Ascending aorta (tissue), 2 donors: ENCODE measurements at regions not wholly inside any gene's neighbourhood (a gene's known extent, or its start where the extent isn't known, plus 50 kb on each side); places are given as distances from the start of the nearest gene placed in this dataset.

ENCODE experiments used
- DNase-seq, 2 donors: peaks; one replicate each; pipeline ENCODE4 v3.0.0-alpha.2; 2019; ENCODE audit warnings: low spot score in 2 of 2
- H3K27ac ChIP-seq, 2 donors: fragments of 200-600 bp; sonication (generic); one replicate each; pipeline ENCODE4 v1.5.1; 2016 to 2017; ENCODE audit warnings: mild to moderate bottlenecking in 1 of 2
- H3K27me3 ChIP-seq: fragments of 200-600 bp; sonication (generic); one replicate; pipeline ENCODE4 v1.5.1; 2017
- H3K36me3 ChIP-seq, 2 donors: fragments of 200-600 bp; sonication (generic); one replicate each; pipeline ENCODE4 v1.5.1; 2016
- H3K4me1 ChIP-seq, 2 donors: fragments of 200-600 bp; sonication (generic); one replicate each; pipeline ENCODE4 v1.5.1; 2016 to 2017; ENCODE audit warnings: mild to moderate bottlenecking in 1 of 2
- H3K4me3 ChIP-seq, 2 donors: fragments of 200-600 bp; sonication (generic); one replicate each; pipeline ENCODE4 v1.5.1; 2016 to 2017; ENCODE audit warnings: mild to moderate bottlenecking in 1 of 2
- H3K9me3 ChIP-seq, 2 donors: fragments of 200-600 bp; sonication (generic); one replicate each; pipeline ENCODE4 v1.5.1; 2016
- CTCF ChIP-seq, 3 experiments: fragments of 200-600 bp in 2 of 3; fragments of 450-650 bp in 1 of 3; sonication (generic) in 2 of 3; IDR thresholded peaks; one replicate each; pipeline ENCODE4 v1.5.1; 2016 to 2019; ENCODE audit warnings: antibody characterized with exemption in 3 of 3, mild to moderate bottlenecking in 1 of 3, moderate library complexity in 1 of 3
- intact Hi-C: fragments of 100-400 bp; cut with DNase I; formaldehyde crosslinking; loops from one replicate; pipeline ENCODE4 v1.15.1; 2023

- Histone ChIP-seq H3K36me3 (no peaks in the 10 kb centered on the region), H3K4me1 (no peaks in the 10 kb centered on the region), H3K9me3 (no peaks in the 10 kb centered on the region), H3K27ac (no peak overlapping the region), H3K27me3 (no peaks in the 10 kb centered on the region), H3K4me3 (no peak overlapping the region)
- DNase-seq = no peak
- no peak for TF ChIP-seq CTCF (IDR thresholded peaks at IDR 0.05)
- intact Hi-C loops = no loop called here
Observed at GRCh38 chr1:81226603-81226928, 574.2 kb upstream of the ADGRL2 start.

- intact Hi-C loops = no loop called here
- Histone ChIP-seq H3K4me3 (no peak overlapping the region), H3K4me1 (no peaks in the 10 kb centered on the region), H3K27me3 (no peaks in the 10 kb centered on the region), H3K9me3 (no peaks in the 10 kb centered on the region), H3K27ac (no peak overlapping the region), H3K36me3 (no peaks in the 10 kb centered on the region)
- TF ChIP-seq CTCF (IDR thresholded peaks at IDR 0.05) = no peak
- DNase-seq = no peak
Observed at GRCh38 chr1:81225789-81226602, 574.7 kb upstream of the ADGRL2 start.

GRCh38 chr1:81224222-81224621 is 576.5 kb upstream of the ADGRL2 start:
- Histone ChIP-seq H3K27me3 (no peaks in the 10 kb centered on the region), H3K4me1 (no peaks in the 10 kb centered on the region), H3K9me3 (no peaks in the 10 kb centered on the region), H3K36me3 (no peaks in the 10 kb centered on the region), H3K4me3 (no peak overlapping the region), H3K27ac (no peak overlapping the region)
- no peak for TF ChIP-seq CTCF (IDR thresholded peaks at IDR 0.05)
- intact Hi-C loops = no loop called here
- DNase-seq = no peak

GRCh38 chr1:81221564-81221963 is 579.2 kb upstream of the ADGRL2 start:
- Histone ChIP-seq H3K27ac (no peak overlapping the region), H3K4me1 (no peaks in the 10 kb centered on the region), H3K4me3 (no peak overlapping the region), H3K9me3 (no peaks in the 10 kb centered on the region), H3K36me3 (no peaks in the 10 kb centered on the region), H3K27me3 (no peaks in the 10 kb centered on the region)
- no peak for TF ChIP-seq CTCF (IDR thresholded peaks at IDR 0.05)
- intact Hi-C loops = no loop called here
- no peak for DNase-seq

GRCh38 chr1:81220614-81221071 is 580.1 kb upstream of the ADGRL2 start:
- Histone ChIP-seq H3K27me3 (no peaks in the 10 kb centered on the region), H3K9me3 (no peaks in the 10 kb centered on the region), H3K4me1 (no peaks in the 10 kb centered on the region), H3K4me3 (no peak overlapping the region), H3K36me3 (no peaks in the 10 kb centered on the region), H3K27ac (no peak overlapping the region)
- no peak for DNase-seq
- no peak for TF ChIP-seq CTCF (IDR thresholded peaks at IDR 0.05)
- intact Hi-C loops = no loop called here
